ENCODE measurements at regions not wholly inside any gene's neighbourhood (a gene's known extent, or its start where the extent isn't known, plus 50 kb on each side); places are given as distances from the start of the nearest gene placed in this dataset.

- TF ChIP-seq, protein P1, sequence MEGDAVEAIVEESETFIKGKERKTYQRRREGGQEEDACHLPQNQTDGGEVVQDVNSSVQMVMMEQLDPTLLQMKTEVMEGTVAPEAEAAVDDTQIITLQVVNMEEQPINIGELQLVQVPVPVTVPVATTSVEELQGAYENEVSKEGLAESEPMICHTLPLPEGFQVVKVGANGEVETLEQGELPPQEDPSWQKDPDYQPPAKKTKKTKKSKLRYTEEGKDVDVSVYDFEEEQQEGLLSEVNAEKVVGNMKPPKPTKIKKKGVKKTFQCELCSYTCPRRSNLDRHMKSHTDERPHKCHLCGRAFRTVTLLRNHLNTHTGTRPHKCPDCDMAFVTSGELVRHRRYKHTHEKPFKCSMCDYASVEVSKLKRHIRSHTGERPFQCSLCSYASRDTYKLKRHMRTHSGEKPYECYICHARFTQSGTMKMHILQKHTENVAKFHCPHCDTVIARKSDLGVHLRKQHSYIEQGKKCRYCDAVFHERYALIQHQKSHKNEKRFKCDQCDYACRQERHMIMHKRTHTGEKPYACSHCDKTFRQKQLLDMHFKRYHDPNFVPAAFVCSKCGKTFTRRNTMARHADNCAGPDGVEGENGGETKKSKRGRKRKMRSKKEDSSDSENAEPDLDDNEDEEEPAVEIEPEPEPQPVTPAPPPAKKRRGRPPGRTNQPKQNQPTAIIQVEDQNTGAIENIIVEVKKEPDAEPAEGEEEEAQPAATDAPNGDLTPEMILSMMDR (IDR thresholded peaks at IDR 0.05): no peak
- no peak for TF ChIP-seq EZH2 (IDR thresholded peaks at IDR 0.05; ENCODE audit: borderline replicate concordance, insufficient read depth, low read depth, low read length, poor library complexity, severe bottlenecking)
Measured at GRCh38 chr10:75304313-75304712, 68.6 kb upstream of the COMTD1 start.
